Adrenal gland (tissue), 9 donors: ENCODE measurements at regions not wholly inside any gene's neighbourhood (a gene's known extent, or its start where the extent isn't known, plus 50 kb on each side); places are given as distances from the start of the nearest gene placed in this dataset.

Experiments
- DNase-seq, 7 donors: peaks; one replicate each; pipeline ENCODE4 v3.0.0-alpha.2; 2019 to 2020
- H3K27ac ChIP-seq, 5 donors: fragments of 200-600 bp; sonication (generic) in 4 of 5; 1 replicate in 3 of 5; 2 replicates in 2 of 5; pipeline versions ENCODE4 v1.5.1 to v1.8.0; 2016 to 2020; ENCODE audit warnings: mild to moderate bottlenecking in 1 of 5
- H3K27me3 ChIP-seq: fragments of 200-600 bp; 2 replicates; pipeline ENCODE4 v1.8.0; 2021
- H3K36me3 ChIP-seq, 2 donors: fragments of 200-600 bp; replicated peaks in 1 of 2; 1 replicate in 1 of 2; 2 replicates in 1 of 2; pipeline versions ENCODE4 v1.5.1 to v1.8.0; 2018 to 2022
- H3K4me1 ChIP-seq, 2 donors: fragments of 200-600 bp; replicated peaks in 1 of 2; 1 replicate in 1 of 2; 2 replicates in 1 of 2; pipeline versions ENCODE4 v1.5.1 to v1.8.0; 2018 to 2021
- H3K4me3 ChIP-seq, 4 donors: fragments of 200-600 bp; sonication (generic) in 3 of 4; one replicate each; pipeline ENCODE4 v1.5.1; 2016 to 2018
- H3K9me3 ChIP-seq, 3 donors: fragments of 200-600 bp; sonication (generic) in 1 of 3; replicated peaks in 1 of 3; 1 replicate in 2 of 3; 2 replicates in 1 of 3; pipeline versions ENCODE4 v1.5.1 to v1.8.0; 2016 to 2021
- CTCF ChIP-seq, 6 experiments: fragments of 450-650 bp in 4 of 6; fragments of 200-600 bp in 2 of 6; sonication (generic) in 1 of 6; IDR thresholded peaks; 1 replicate in 5 of 6; 2 replicates in 1 of 6; pipeline versions ENCODE4 v1.5.1 to v1.8.0; 2016 to 2021; ENCODE audit warnings: antibody characterized with exemption in 6 of 6, mild to moderate bottlenecking in 2 of 6, moderate library complexity in 1 of 6
- POLR2A ChIP-seq, 2 donors: fragments of 450-650 bp; IDR thresholded peaks; one replicate each; pipeline ENCODE4 v1.6.1; 2017; ENCODE audit warnings: antibody characterized with exemption in 2 of 2, mild to moderate bottlenecking in 2 of 2, moderate library complexity in 1 of 2
- WGBS, 4 donors: extraction: QIAGEN DNeasy Blood & Tissue Kit in 2 of 4; methylation state at CpG; one replicate each; pipeline versions ENCODE4 v1.1.5 to v1.1.7; 2013 to 2017; 5-methylcytosine and 5-hydroxymethylcytosine counted together
- intact Hi-C, 2 donors: fragments of 100-400 bp; cut with DNase I; formaldehyde crosslinking; loops; one replicate each; pipeline versions ENCODE4 v1.14.1 to v1.15.0; 2022 to 2023
- donor health status: healthy with polysubstance abuse.
- donor health status: Bipolar disorder and iron deficiency.
- donor health status: DM: yes; HTN: yes; CAD: no.
- donor health status: DM: no; HTN: no; CAD: no.
- donor health status: DM: no; HTN: no; CAD: no.

GRCh38 chr1:8092657-8093056 is 66.5 kb upstream of the ERRFI1 start:
- TF ChIP-seq CTCF (IDR thresholded peaks at IDR 0.05) = no peak
- no peak for TF ChIP-seq POLR2A (IDR thresholded peaks at IDR 0.05)
- Histone ChIP-seq H3K4me1 (peaks cover 16 to 42% of the 10 kb centered on the region in 2 donors), H3K27me3 (no peaks in the 10 kb centered on the region), H3K27ac (no peak overlapping the region), H3K4me3 (no peak overlapping the region), H3K36me3 (no peaks in the 10 kb centered on the region), H3K9me3 (no peaks in the 10 kb centered on the region)
- no peak for DNase-seq
- intact Hi-C loops = no loop called here
- 69 to 75% (median 73%) methylated on average over 9 of the region's 9 CpGs for WGBS, 4 donors

- Histone ChIP-seq H3K9me3 (no peaks in the 10 kb centered on the region), H3K27ac (no peak overlapping the region), H3K27me3 (no peaks in the 10 kb centered on the region), H3K4me3 (no peak overlapping the region), H3K36me3 (no peaks in the 10 kb centered on the region), H3K4me1 (peaks cover 6 to 32% of the 10 kb centered on the region in 2 donors)
- TF ChIP-seq CTCF (IDR thresholded peaks at IDR 0.05) = no peak
- no peak for TF ChIP-seq POLR2A (IDR thresholded peaks at IDR 0.05)
- WGBS, 4 donors = 73 to 79% (median 75%) methylated on average over 2 of the region's 2 CpGs
- intact Hi-C loops = no loop called here
- DNase-seq = no peak
Observed at GRCh38 chr1:8091691-8092090, 65.6 kb upstream of the ERRFI1 start.

GRCh38 chr1:8090241-8090702 is 64.2 kb upstream of the ERRFI1 start:
- H3K4me3 ChIP-seq = no peak overlapping the region
- H3K4me1 ChIP-seq = peaks cover 0 to 20% of the 10 kb centered on the region in 2 donors
- H3K9me3 ChIP-seq = no peaks in the 10 kb centered on the region
- 57 to 64% (median 64%) methylated on average over 2 of the region's 2 CpGs for WGBS, 4 donors
- TF ChIP-seq CTCF (IDR thresholded peaks at IDR 0.05) (no peak), POLR2A (IDR thresholded peaks at IDR 0.05) (no peak)
- H3K27me3 ChIP-seq = no peaks in the 10 kb centered on the region
- no peaks in the 10 kb centered on the region for H3K36me3 ChIP-seq
- peak overlapping the region in 2 of 5 donors; percentile 53 to 55 for H3K27ac ChIP-seq
- intact Hi-C loops = no loop called here
- no peak for DNase-seq

GRCh38 chr1:8089535-8090228 is 63.6 kb upstream of the ERRFI1 start:
- no peaks in the 10 kb centered on the region for H3K36me3 ChIP-seq
- intact Hi-C loops = loop anchor here in 1 of 2 donors (10.0 kb wide), 1 partner anchor 55 kb away; no protein-coding TSS in a partner anchor
- H3K27ac ChIP-seq = no peak overlapping the region
- no peaks in the 10 kb centered on the region for H3K9me3 ChIP-seq
- no peak overlapping the region for H3K4me3 ChIP-seq
- DNase-seq = no peak
- 86 to 87% (median 87%) methylated on average over 10 of the region's 10 CpGs for WGBS, 4 donors
- H3K4me1 ChIP-seq = peaks cover 0 to 15% of the 10 kb centered on the region in 2 donors
- no peak for TF ChIP-seq CTCF (IDR thresholded peaks at IDR 0.05)
- TF ChIP-seq POLR2A (IDR thresholded peaks at IDR 0.05) = no peak
- H3K27me3 ChIP-seq = no peaks in the 10 kb centered on the region
